ENCODE measurements at regions not wholly inside any gene's neighbourhood (a gene's known extent, or its start where the extent isn't known, plus 50 kb on each side); places are given as distances from the start of the nearest gene placed in this dataset.

- TF ChIP-seq, protein P1, sequence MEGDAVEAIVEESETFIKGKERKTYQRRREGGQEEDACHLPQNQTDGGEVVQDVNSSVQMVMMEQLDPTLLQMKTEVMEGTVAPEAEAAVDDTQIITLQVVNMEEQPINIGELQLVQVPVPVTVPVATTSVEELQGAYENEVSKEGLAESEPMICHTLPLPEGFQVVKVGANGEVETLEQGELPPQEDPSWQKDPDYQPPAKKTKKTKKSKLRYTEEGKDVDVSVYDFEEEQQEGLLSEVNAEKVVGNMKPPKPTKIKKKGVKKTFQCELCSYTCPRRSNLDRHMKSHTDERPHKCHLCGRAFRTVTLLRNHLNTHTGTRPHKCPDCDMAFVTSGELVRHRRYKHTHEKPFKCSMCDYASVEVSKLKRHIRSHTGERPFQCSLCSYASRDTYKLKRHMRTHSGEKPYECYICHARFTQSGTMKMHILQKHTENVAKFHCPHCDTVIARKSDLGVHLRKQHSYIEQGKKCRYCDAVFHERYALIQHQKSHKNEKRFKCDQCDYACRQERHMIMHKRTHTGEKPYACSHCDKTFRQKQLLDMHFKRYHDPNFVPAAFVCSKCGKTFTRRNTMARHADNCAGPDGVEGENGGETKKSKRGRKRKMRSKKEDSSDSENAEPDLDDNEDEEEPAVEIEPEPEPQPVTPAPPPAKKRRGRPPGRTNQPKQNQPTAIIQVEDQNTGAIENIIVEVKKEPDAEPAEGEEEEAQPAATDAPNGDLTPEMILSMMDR (IDR thresholded peaks at IDR 0.05; ENCODE audit: insufficient read depth, low read length, poor library complexity, severe bottlenecking): no peak
- TF ChIP-seq EZH2phosphoT487 (conservative IDR thresholded peaks at IDR 0.05; ENCODE audit: low read length): no peak
Observed at GRCh38 chr9:135198144-135198543, 110.7 kb downstream of the OLFM1 start.
